GM13976 (cell line): ENCODE measurements at regions not wholly inside any gene's neighbourhood (a gene's known extent, or its start where the extent isn't known, plus 50 kb on each side); places are given as distances from the start of the nearest gene placed in this dataset.

Experiments used
- DNase-seq: peaks from one replicate; pipeline ENCODE4 v3.0.0; 2012; ENCODE audit warnings: low spot score
- CTCF ChIP-seq: IDR thresholded peaks from 2 replicates; pipeline ENCODE4 v1.5.1; 2012; ENCODE audit warnings: borderline replicate concordance, mild to moderate bottlenecking; ENCODE audit not compliant: insufficient read depth; ENCODE audit errors: extremely low read depth, missing control alignments, control extremely low read depth
- in situ Hi-C: fragments of 300-500 bp; cut with MboI; formaldehyde crosslinking; loops from one replicate; pipeline ENCODE4 v1.12.0; 2022; ENCODE audit warnings: low sequenced_read_pairs, mixed read lengths, inconsistent platforms; ENCODE audit not compliant: unreplicated experiment

DNA sequence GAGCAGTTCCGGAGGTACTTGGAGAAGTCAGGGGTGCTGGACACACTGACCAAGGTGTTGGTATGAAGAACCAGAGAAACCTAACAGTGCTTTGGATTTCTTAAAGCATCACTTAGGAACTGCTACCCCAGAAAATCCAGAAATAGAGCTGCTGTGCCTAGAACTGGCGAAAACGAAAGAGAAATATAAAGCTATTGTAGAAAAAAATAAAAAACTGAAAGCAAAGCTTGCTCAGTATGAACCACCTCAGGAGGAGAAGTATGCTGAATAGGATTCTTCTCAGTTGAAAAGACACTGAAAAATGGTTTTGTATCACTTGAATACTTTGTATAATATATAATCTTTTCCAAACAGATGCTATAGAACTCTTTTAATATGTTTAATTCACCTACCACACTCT is 106.3 kb upstream of the PMFBP1 start:
- TF ChIP-seq CTCF = no peak
- no peak for DNase-seq
- in situ Hi-C loops = no loop called here

GRCh38 chr16:72277749-72278148 is 105.8 kb upstream of the PMFBP1 start:
- no peak for TF ChIP-seq CTCF
- no peak for DNase-seq
- in situ Hi-C loops = no loop called here

DNA sequence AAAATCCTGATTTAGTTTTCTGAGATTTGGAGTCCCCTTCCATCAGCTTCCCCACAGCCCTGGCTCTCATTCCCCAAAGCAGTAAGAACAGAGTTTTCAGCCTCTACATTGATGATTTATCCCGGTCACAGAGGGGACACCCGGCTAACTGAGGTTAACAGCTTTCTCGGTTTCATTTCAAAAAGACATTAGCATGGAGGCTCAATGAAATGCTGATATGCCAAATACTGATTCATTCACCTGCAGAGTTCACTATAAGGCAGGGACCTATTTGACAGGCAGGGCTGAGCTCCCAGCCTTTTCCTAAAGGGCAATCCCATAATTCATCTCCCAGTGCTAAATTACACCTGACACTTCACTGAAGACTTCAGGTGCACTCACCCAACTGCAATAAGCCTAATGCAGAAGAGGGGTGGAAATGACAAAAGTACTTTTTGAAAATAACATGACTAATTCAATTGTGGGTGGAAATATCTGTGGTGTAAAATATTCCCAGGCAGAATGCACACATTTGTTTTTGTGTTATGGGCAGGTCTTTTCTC is 99.8 kb upstream of the PMFBP1 start:
- no peak for TF ChIP-seq CTCF
- DNase-seq = no peak
- in situ Hi-C loops = no loop called here

GRCh38 chr16:72270531-72270930 is 98.6 kb upstream of the PMFBP1 start:
- in situ Hi-C loops = no loop called here
- DNase-seq = no peak
- TF ChIP-seq CTCF = no peak

GRCh38 chr16:72266836-72267235 is 94.9 kb upstream of the PMFBP1 start:
- no peak for DNase-seq
- in situ Hi-C loops = no loop called here
- no peak for TF ChIP-seq CTCF

- no peak for DNase-seq
- no peak for TF ChIP-seq CTCF
- in situ Hi-C loops = no loop called here
These were observed 92.8 kb upstream of the PMFBP1 start for GRCh38 chr16:72264771-72265170.

GRCh38 chr16:72262711-72263110 is 90.8 kb upstream of the PMFBP1 start:
- no peak for DNase-seq
- in situ Hi-C loops = no loop called here
- TF ChIP-seq CTCF = no peak
